Activated CD4-positive, alpha-beta T cell treated with anti-CD3 and anti-CD28 coated beads for 4 hours (primary cell): ENCODE measurements at regions not wholly inside any gene's neighbourhood (a gene's known extent, or its start where the extent isn't known, plus 50 kb on each side); places are given as distances from the start of the nearest gene placed in this dataset.
A peak's percentile ranks its signal among the peaks of the same experiment; 100 is the strongest.
"Not testable (repeated sequence)": the region's sequence is repeated elsewhere in the genome, so short reads cannot be mapped to it uniquely, and the experiment has no call there.

Experiments
- DNase-seq, 2 donors: peaks; one replicate each; pipeline ENCODE4 v3.0.0-alpha.2; 2020

DNA sequence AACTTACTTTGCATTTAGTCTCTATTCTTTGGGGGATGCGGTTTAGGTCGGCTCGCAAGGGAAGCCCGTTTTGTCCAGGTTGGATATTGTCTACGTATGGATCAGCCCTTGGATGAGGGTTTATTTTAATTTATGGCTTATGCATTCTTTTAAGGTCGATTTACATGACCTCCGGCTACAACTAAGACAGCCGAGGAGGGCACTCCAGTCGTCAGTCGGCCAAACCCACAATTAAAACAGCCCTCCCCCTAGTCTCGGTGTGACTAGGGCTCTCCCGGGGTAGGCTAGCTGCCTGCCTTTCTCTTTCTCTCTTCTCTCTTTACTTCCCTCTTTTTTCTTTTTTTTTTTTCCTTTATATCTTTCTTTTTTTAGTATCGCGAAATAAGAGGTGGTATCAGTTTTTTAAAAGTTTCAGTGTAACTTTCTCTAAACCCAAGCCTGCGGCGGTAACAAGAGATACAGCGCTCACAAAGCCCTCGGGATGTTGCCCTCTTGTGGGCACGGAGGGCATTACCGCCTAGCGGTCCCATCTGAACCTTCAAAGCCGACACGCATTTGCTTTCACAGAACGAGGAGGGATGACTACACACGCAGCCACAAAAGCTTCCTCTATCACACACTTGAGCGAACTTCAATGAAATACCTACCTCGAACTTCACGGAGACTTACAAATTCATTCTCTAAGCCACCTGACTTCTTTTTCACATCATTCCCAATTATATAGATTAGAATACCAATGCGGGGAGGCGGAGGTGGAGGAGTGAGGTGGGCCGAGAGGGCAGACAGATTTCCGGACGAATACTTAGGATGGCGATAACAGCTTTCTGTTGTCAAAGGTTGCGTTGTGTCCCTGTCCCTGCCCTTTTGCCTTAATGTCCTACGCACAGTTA lies 132.3 kb upstream of the C11orf58 start:
- DNase-seq: peak; percentile 65 to 77

DNA sequence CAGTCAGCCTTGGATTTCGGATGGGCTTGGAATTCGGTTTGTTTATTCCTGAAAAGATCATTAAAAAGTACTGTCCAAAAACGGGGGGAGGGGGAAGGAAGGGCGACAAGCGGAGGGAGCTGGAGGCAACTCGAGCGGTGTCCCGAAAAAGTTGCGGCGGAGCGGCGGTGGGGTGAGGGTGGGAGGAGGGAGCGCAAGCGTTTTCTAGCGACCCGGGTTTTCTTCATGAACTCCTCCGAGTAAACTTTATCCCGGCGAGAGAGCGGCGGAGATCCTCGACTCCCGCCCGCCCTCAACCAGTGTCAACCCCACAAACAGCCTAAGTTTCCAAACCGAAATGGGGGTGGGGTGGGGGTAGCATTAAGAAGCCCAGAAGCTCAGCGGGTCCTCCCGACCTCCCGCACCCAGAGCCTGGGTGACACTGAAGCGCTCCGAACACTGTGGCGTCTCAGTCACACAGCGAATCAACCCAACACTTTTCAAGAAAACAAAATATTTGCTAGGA lies 133.0 kb upstream of the C11orf58 start:
- DNase-seq: no peak

- DNase-seq: no peak
These were observed 133.6 kb upstream of the C11orf58 start for GRCh38 chr11:16604794-16605388.

- DNase-seq: no peak
These were observed 134.3 kb upstream of the C11orf58 start for GRCh38 chr11:16603890-16604793.

- DNase-seq: no peak
These were observed 135.2 kb upstream of the C11orf58 start for GRCh38 chr11:16603245-16603644.

- no peak for DNase-seq
These were observed 139.5 kb upstream of the C11orf58 start for GRCh38 chr11:16598906-16599305.

DNA sequence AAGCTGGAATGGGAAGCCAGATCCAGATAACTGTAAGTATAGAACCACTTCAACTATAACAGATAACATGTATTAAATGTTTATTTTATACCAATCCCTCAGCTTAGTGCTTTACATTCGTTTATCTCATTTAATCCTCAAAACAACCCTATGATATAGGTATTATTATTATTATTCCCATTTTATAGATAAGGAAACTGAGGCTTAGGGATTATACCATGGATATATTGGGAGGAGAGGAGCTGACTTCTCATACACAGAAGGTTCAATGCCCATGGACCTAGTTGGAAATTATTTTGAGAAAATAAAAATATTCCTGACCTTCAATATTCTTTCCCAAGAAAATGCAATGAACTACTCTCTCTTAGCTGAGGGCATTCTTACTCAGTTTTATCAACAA lies 140.4 kb upstream of the C11orf58 start:
- DNase-seq: no peak

GRCh38 chr11:16596231-16596630 lies 142.2 kb upstream of the C11orf58 start:
- no peak for DNase-seq

GRCh38 chr11:16591157-16591556 lies 147.3 kb upstream of the C11orf58 start:
- DNase-seq: no peak

- DNase-seq: no peak
These were observed 150.8 kb upstream of the C11orf58 start for GRCh38 chr11:16587670-16588069.

DNA sequence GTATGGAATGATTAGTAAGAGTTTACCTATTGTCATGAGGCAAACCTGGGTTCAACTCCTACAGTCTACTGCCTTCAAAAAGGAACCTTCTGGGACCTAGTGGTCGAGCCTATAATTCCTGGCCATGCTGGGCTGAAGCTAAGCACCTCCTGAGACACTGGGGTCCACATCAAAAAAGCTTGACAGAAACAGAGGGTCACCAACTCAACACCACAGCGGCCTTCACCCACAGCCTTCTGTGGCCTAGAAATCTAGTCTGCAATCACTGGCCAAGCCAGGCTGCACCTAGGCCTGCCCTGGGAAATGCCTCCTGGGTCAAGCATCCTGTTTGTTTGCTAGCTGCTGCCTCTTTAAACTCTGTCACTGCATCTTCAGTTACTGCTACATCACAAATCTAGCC lies 153.9 kb upstream of the C11orf58 start:
- no peak for DNase-seq

- DNase-seq: not testable (repeated sequence)
These were observed 157.4 kb upstream of the C11orf58 start for GRCh38 chr11:16581078-16581477.

- no peak for DNase-seq
These were observed 161.0 kb upstream of the C11orf58 start for GRCh38 chr11:16577490-16577889.

GRCh38 chr11:16574889-16575288 lies 163.6 kb upstream of the C11orf58 start:
- not testable (repeated sequence) for DNase-seq

- no peak for DNase-seq
These were observed 165.5 kb upstream of the C11orf58 start for GRCh38 chr11:16572945-16573344.

GRCh38 chr11:16561150-16561549 lies 177.3 kb upstream of the C11orf58 start:
- DNase-seq: no peak

- DNase-seq: no peak
These were observed 180.0 kb upstream of the C11orf58 start for GRCh38 chr11:16558494-16558893.

DNA sequence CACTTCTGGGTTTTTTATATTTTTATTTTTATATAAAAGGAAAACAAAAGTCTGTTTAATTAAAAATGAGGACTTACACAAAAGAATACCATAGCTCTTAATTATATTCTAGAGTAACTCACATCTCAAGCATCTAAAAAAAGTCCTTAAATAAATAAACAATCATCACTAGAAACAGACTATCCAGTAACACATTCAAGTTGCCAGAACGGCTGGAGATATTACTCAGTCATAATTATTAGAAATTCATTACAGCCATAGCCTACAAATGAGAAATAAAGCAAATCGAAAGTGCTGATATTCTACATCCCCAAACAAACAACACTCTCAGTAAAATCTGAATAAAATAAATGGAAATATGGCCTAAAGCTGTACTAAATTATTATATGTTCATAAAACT lies 182.5 kb upstream of the C11orf58 start:
- no peak for DNase-seq

DNA sequence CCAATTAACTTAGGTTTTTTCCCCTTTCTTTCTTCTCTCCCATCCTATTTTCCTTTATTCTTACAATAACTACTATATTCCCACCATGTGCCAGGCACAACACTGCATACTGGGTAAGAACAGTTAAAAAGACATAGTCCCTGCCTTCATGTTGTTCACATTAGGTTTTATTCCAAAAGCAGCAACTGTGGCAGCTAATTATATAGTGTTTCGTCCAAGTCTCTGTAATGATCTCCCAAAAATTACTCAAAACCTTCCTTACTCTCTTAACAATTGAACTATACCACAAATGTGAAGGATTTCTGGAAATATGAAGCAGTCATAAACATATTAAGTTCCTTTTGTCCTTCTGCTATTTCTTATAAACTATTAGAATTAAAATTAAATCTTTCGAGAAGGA lies 184.1 kb upstream of the C11orf58 start:
- DNase-seq: no peak

GRCh38 chr11:16547879-16548278 lies 190.6 kb upstream of the C11orf58 start:
- no peak for DNase-seq

DNA sequence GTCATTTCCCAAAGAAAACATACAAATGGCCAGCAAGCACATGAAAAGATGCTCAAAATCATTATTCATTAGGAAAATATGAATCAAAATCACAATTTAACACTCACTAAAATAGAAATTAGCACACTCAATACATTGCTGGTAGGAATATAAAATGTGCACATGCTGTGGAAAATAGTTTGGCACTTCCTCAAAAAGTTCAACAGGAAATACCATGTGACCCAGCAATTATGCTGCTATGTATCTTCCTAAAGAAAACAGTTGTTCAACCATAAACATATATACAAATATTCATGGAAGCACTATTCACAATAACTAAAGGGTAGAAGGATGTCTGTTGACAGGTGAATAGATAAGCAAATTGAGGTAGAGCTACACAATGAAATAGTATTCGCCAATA lies 187.3 kb upstream of the SOX6 start:
- DNase-seq: no peak

GRCh38 chr11:16542353-16542752 lies 186.0 kb upstream of the SOX6 start:
- DNase-seq: no peak

- DNase-seq: no peak
These were observed 180.2 kb upstream of the SOX6 start for GRCh38 chr11:16536513-16536912.
